Keratinocyte (primary cell): ENCODE measurements at regions not wholly inside any gene's neighbourhood (a gene's known extent, or its start where the extent isn't known, plus 50 kb on each side); places are given as distances from the start of the nearest gene placed in this dataset.

Experiments used
- DNase-seq: peaks from one replicate; pipeline ENCODE4 v3.0.0-alpha.2; 2011; ENCODE audit warnings: low read depth, missing footprints, low spot score
- FAIRE-seq: peaks from 2 replicates; lab custom pipeline; 2011; peaks lifted over from hg19 to GRCh38; lab: Jason Lieb, UNC
- H2AFZ ChIP-seq: 2 replicates; pipeline ENCODE4 v1.6.0; 2012; ENCODE audit warnings: low read length, control low read depth, inconsistent platforms; ENCODE audit not compliant: control insufficient read depth
- H3K27ac ChIP-seq: 2 replicates; pipeline ENCODE4 v1.5.1; 2011; ENCODE audit warnings: low read length; ENCODE audit not compliant: control insufficient read depth, insufficient read depth
- H3K27me3 ChIP-seq: 3 replicates; pipeline ENCODE4 v1.6.0; 2011; ENCODE audit warnings: low read length; ENCODE audit not compliant: control insufficient read depth, insufficient read depth; ENCODE audit errors: extremely low read depth
- H3K36me3 ChIP-seq, 2 experiments: 2 replicates in 1 of 2; 3 replicates in 1 of 2; pipeline ENCODE4 v1.5.1; 2011; ENCODE audit warnings: low read length in 2 of 2, mild to moderate bottlenecking in 1 of 2; ENCODE audit not compliant: control insufficient read depth in 2 of 2, insufficient read depth in 2 of 2; ENCODE audit errors: extremely low read depth in 1 of 2
- H3K4me1 ChIP-seq: 3 replicates; pipeline ENCODE4 v1.5.1; 2011; ENCODE audit warnings: low read length; ENCODE audit not compliant: control insufficient read depth, insufficient read depth; ENCODE audit errors: extremely low read depth
- H3K4me2 ChIP-seq: 3 replicates; pipeline ENCODE4 v1.6.0; 2011; ENCODE audit warnings: low read depth, low read length; ENCODE audit not compliant: control insufficient read depth, insufficient read depth; ENCODE audit errors: extremely low read depth
- H3K4me3 ChIP-seq, 3 experiments: fragments of 200-600 bp in 1 of 3; sonication (generic) in 1 of 3; 2 replicates in 2 of 3; 3 replicates in 1 of 3; pipeline ENCODE4 v1.5.1; 2011 to 2016; ENCODE audit warnings: low read length in 3 of 3, mild to moderate bottlenecking in 3 of 3, control low read depth in 2 of 3, inconsistent platforms in 1 of 3, low read depth in 1 of 3, mixed read lengths in 1 of 3, mixed run types in 1 of 3, moderate library complexity in 1 of 3; ENCODE audit not compliant: control insufficient read depth in 2 of 3, insufficient read depth in 2 of 3; ENCODE audit errors: extremely low read depth in 1 of 3
- H3K79me2 ChIP-seq: 2 replicates; pipeline ENCODE4 v1.6.0; 2012; ENCODE audit warnings: low read length; ENCODE audit not compliant: control insufficient read depth, insufficient read depth
- H3K9ac ChIP-seq: 3 replicates; pipeline ENCODE4 v1.6.0; 2011; ENCODE audit warnings: low read length; ENCODE audit not compliant: control insufficient read depth, insufficient read depth; ENCODE audit errors: extremely low read depth
- H3K9me1 ChIP-seq: 3 replicates; pipeline ENCODE4 v1.6.0; 2011; ENCODE audit warnings: low read length; ENCODE audit not compliant: control insufficient read depth, insufficient read depth; ENCODE audit errors: extremely low read depth
- H3K9me3 ChIP-seq: 2 replicates; pipeline ENCODE4 v1.5.1; 2012; ENCODE audit warnings: low read depth, low read length; ENCODE audit not compliant: control insufficient read depth
- H4K20me1 ChIP-seq: 3 replicates; pipeline ENCODE4 v1.6.0; 2011; ENCODE audit warnings: low read length; ENCODE audit not compliant: control insufficient read depth, insufficient read depth; ENCODE audit errors: extremely low read depth
- EZH2 ChIP-seq: IDR thresholded peaks from one replicate; pipeline ENCODE4 v1.6.1; 2012; ENCODE audit warnings: inconsistent platforms, mild to moderate bottlenecking, low read length, moderate library complexity
- dilution Hi-C: fragments of 300-500 bp; cut with MboI; formaldehyde crosslinking; loops from one replicate; pipeline ENCODE4 v1.7.0; 2020; ENCODE audit warnings: low sequenced_read_pairs; ENCODE audit not compliant: extremely low pct_ligation_motif_present
- TF ChIP-seq, protein P1 (sequence below), 3 experiments: IDR thresholded peaks in 1 of 3; conservative IDR thresholded peaks in 1 of 3; optimal IDR thresholded peaks in 1 of 3; 2 replicates in 2 of 3; 3 replicates in 1 of 3; pipeline versions ENCODE3 to v1.5.1; 2011; ENCODE audit warnings: low read length in 3 of 3, mild to moderate bottlenecking in 3 of 3, moderate library complexity in 2 of 3, control low read depth in 1 of 3, inconsistent platforms in 1 of 3; ENCODE audit not compliant: insufficient read depth in 2 of 3; ENCODE audit errors: extremely low read depth in 1 of 3

DNA sequence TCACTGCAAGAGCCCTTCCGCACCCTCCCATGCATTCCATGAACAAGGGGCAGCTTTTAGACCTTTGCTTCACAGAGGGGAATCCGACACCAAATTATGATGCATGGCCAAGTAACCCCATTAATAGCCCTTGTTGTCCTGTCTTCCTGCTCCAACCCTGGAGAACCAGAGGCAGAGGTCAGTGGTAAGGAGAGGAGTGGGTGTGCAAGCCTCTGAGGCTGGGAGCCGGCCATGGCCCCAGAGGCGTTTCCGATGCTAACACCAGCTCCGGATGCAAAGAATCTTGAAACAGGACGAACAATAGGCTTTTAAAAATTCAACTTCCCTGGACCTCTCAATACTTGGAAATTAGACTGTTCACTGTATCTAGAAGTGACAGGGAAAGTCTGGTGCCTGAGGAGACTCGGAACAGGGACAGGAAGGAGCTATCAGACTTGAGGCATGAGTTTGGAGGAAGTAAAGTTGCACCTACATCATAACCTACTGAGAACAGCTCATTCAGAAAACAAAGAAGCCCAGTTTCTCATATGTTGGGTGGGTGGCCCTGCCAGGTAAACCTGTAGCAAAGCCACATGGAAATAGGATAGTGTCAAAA lies 101.2 kb upstream of the ERG start:
- no peaks in the 10 kb centered on the region for H3K9me1 ChIP-seq
- FAIRE-seq (no peak), DNase-seq (no peak)
- H3K9me3 ChIP-seq, result no peaks in the 10 kb centered on the region
- H3K79me2 ChIP-seq, result no peaks in the 10 kb centered on the region
- H3K9ac ChIP-seq, result no peak overlapping the region
- H3K27ac ChIP-seq, result no peak overlapping the region
- H3K36me3 ChIP-seq, result no peaks in the 10 kb centered on the region
- peaks cover 12% of the 10 kb centered on the region for H3K27me3 ChIP-seq
- dilution Hi-C loops, result no loop called here
- H3K4me2 ChIP-seq, result no peak overlapping the region
- H2AFZ ChIP-seq, result no peak overlapping the region
- H3K4me3 ChIP-seq, result no peak overlapping the region
- H3K4me1 ChIP-seq, result no peaks in the 10 kb centered on the region
- TF ChIP-seq EZH2, result no peak
- TF ChIP-seq, protein P1, sequence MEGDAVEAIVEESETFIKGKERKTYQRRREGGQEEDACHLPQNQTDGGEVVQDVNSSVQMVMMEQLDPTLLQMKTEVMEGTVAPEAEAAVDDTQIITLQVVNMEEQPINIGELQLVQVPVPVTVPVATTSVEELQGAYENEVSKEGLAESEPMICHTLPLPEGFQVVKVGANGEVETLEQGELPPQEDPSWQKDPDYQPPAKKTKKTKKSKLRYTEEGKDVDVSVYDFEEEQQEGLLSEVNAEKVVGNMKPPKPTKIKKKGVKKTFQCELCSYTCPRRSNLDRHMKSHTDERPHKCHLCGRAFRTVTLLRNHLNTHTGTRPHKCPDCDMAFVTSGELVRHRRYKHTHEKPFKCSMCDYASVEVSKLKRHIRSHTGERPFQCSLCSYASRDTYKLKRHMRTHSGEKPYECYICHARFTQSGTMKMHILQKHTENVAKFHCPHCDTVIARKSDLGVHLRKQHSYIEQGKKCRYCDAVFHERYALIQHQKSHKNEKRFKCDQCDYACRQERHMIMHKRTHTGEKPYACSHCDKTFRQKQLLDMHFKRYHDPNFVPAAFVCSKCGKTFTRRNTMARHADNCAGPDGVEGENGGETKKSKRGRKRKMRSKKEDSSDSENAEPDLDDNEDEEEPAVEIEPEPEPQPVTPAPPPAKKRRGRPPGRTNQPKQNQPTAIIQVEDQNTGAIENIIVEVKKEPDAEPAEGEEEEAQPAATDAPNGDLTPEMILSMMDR (optimal IDR thresholded peaks at IDR 0.05 in 1 of 3, IDR thresholded peaks at IDR 0.05 in 1 of 3, conservative IDR thresholded peaks at IDR 0.05 in 1 of 3; ENCODE audit: extremely low read depth in 1 of 3, insufficient read depth in 2 of 3, low read length in 3 of 3), result no peak
- H4K20me1 ChIP-seq, result no peaks in the 10 kb centered on the region

DNA sequence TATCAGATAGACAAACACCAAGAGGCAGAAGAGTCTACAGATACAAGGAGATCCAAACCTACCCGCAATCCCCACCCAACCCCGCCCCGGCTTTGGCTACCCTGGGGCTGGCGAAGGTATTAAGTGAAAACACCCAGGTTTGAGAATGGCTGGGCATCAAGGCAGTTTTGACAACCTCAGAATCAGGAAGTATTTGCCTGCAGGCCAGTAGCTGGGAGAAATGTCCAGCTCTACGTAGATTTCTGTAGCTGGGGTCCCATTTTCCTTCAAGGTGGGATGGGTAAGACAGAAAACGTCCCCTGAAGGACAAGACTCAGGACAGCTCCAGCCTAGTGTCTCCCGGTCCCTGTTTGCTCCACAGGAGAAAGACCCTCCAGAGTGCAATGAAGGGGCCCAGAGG lies 101.8 kb upstream of the ERG start:
- H3K4me2 ChIP-seq, result no peak overlapping the region
- no peak for DNase-seq
- dilution Hi-C loops, result no loop called here
- no peak overlapping the region for H3K27ac ChIP-seq
- H3K9me3 ChIP-seq, result no peaks in the 10 kb centered on the region
- no peak overlapping the region for H2AFZ ChIP-seq
- no peak overlapping the region for H3K4me3 ChIP-seq
- TF ChIP-seq EZH2, result no peak
- TF ChIP-seq, protein P1 (optimal IDR thresholded peaks at IDR 0.05 in 1 of 3, IDR thresholded peaks at IDR 0.05 in 1 of 3, conservative IDR thresholded peaks at IDR 0.05 in 1 of 3; ENCODE audit: extremely low read depth in 1 of 3, insufficient read depth in 2 of 3, low read length in 3 of 3), result no peak
- H3K9ac ChIP-seq, result no peak overlapping the region
- no peaks in the 10 kb centered on the region for H3K36me3 ChIP-seq
- H3K79me2 ChIP-seq, result no peaks in the 10 kb centered on the region
- no peaks in the 10 kb centered on the region for H3K9me1 ChIP-seq
- no peaks in the 10 kb centered on the region for H3K4me1 ChIP-seq
- FAIRE-seq, result no peak
- no peaks in the 10 kb centered on the region for H4K20me1 ChIP-seq
- peaks cover 12% of the 10 kb centered on the region for H3K27me3 ChIP-seq
